ENCODE measurements at regions not wholly inside any gene's neighbourhood (a gene's known extent, or its start where the extent isn't known, plus 50 kb on each side); places are given as distances from the start of the nearest gene placed in this dataset.
"Not testable (repeated sequence)": the region's sequence is repeated elsewhere in the genome, so short reads cannot be mapped to it uniquely, and the experiment has no call there.

GRCh38 chr13:81602241-81602640 is 1261.3 kb upstream of the SPRY2 start:
- no peak for DNase-seq

DNA sequence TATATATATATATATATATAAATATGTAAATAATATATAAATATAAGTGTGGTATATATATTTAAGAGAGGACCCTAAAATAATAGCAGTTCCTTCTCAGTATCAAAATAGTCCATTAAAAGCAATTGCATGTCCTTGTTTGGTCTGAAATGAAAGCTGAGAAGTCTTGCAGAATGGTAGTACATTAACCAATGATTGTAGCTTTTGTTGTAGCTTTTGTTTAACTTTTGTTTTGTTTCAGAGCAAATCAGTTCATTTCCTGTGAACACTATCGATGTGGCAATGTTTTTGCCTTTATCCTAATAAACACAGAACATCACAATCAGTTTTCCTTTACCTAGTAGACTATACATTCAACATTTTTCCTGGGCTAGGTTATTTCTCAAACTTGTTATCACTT is 1256.2 kb upstream of the SPRY2 start:
- no peak for DNase-seq

GRCh38 chr13:81596224-81596753 is 1255.4 kb upstream of the SPRY2 start:
- DNase-seq, result no peak

DNA sequence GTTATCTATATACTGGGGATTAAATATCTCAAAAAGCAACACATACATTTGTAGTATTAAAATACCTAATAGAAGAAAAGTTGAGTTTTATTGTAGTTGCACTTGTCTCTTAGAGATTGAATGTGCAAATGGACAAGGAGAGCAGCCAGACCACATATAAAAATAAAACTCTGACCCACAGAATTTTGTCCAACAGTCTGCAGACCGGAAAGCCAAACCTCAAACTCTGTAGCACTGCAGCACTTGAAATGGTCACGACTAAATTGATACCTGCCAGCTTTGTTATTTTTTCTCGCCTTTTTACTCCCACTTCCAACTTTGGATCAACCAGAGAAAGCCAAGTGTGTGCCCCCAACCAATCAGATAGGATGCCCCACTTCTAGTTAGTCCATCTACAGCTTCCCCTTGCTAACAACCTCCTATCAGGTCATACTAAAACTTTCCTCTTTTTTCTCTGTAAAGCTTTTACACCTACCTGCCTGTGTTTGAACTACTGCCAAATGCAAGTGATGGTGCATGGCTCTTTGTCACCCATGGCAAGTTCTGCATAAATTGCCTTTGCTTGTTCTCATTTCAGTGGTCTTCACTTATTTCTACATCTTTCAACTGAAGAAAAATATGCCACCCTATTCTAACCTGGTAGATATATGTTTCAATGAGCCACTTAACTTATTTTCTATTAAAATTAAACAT is 1250.7 kb upstream of the SPRY2 start:
- DNase-seq, result no peak

DNA sequence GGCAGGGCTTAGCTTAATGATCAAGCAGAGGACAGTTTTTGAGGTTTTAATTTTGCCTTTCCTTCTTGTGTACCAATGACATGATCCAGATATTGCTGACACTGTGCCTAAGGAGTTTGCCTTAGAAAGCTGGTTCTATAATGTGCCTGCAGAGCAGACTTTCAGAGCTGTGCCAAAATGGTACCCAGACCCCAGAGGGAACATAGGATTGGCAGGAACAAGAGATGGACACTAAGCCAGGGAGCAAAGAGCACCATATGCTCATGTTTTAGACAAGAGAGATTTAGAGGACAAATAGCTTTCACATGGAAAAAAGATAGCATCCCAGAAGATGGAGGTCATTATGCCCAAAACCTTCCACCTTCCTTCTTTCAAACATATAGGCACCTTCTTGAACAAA is 1241.5 kb upstream of the SPRY2 start:
- DNase-seq, result no peak

DNA sequence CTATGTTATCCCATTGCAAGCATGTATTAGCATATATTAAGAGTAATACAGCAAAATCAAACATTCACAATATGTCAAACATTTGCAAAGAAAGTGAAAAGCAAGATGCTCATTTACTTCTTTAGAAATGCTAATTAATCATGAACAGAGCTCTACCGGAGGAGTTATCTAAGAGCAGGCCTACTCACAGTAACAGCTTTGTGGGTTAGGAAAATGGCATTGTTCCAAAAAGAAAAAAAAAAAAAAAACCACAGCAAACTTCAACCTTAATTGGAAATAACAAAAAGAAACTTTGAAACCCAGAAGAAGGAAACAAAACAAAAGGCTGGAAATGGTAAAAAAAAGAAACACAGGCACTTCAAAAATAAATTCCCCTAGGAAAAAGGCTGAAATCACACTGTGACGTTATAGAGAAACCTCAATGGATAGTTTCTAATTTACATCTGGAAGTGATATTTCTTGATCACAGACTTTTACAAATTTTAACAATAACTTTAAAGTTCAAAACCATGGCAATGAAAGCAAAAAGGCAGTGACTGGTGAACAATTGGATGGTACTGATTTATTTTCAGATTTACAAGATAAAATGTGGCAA is 1236.8 kb upstream of the SPRY2 start:
- no peak for DNase-seq

DNA sequence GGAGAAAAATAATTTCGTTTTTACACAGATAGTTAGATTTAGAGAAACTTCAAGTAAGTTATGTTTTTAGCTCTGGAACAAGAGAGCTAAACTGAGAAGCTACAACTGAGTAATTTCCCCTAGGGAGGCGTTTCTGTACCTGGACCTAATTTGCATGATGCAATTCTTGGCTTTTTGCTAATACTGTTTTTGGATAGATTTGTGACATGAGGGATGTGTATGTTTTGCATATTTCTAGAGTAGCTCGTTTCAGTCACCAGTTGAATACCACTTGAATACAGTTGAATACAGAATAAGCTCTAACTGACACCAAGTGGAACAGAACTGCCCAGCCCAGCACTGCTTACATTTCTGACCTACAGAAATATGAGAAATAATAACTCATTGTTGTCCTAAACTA is 1227.9 kb upstream of the SPRY2 start:
- no peak for DNase-seq

DNA sequence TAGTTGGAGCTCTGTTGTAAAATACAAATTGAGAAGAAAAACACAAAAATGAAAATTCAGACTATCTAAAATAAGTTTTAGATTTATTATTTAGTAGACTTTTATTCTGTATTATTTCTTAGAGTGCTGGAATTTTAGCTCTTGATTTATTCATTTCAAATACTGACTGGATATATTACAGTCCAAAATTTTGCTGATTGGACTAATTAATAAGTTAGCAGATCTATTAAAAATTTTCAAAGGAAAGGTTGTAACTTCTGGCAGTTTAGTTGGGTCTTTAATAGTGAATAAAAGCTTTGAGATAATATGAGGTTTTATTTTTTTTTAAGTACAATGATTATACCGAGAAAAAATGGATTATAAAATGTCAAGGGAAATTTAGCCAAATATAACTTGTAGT is 1224.9 kb upstream of the SPRY2 start:
- no peak for DNase-seq

DNA sequence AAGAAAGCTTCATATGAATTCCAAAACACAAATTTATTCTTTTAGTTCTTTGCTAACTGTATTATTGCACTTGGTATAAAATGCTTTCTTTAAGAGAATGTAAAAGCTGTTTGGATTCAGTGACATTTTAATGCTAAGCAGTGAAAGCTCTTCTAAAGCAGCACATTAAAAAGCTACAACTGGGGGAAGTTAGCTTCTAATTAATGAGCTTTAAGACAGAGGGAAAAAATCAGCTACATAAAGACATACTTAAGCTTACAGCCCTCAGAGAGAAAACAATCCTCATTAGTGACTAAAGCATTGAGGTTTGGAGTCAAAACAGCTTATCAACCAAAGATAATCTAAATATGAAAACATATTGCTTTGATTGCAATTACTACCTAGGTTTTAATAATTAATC is 1222.2 kb upstream of the SPRY2 start:
- DNase-seq, result no peak

DNA sequence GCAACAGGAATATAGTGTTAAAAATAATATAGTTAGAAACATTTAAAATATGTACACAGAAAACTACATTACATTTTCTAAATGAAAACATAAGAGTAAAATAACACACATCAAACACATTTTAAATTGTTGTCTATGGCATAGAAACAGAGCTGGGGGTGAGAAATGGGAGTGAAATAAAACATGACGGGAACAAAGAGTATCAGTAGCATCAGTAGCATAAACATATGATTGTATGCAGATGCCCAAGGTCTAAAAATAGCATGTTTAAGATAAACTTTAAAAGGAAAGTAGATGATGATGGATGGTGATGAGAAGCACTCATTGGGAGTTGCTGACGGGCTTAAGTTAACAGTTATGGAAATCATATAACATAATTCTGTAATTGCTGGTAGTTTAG is 1221.7 kb upstream of the SPRY2 start:
- DNase-seq, result no peak

- DNase-seq, result no peak
Observed at GRCh38 chr13:81551036-81551435, 1210.1 kb upstream of the SPRY2 start.

DNA sequence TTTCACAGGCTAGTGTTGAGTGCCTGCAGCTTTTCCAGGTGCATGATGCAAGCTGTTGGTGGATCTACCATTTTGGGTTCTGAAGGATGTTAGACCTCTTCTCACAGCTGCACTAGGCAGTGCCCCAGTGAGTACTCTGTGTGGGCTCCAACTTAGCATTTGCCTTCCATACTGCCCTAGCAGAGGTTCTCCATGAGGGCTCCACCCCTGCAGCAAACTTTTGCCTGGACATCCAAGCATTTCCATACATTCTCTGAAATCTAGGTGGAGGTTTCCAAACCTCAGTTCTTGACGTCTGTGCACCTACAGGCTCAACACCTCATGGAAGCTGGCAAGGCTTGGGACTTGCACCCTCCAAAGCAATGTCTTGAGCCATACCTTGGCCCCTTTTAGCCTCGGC is 1205.4 kb upstream of the SPRY2 start:
- DNase-seq, result not testable (repeated sequence)

DNA sequence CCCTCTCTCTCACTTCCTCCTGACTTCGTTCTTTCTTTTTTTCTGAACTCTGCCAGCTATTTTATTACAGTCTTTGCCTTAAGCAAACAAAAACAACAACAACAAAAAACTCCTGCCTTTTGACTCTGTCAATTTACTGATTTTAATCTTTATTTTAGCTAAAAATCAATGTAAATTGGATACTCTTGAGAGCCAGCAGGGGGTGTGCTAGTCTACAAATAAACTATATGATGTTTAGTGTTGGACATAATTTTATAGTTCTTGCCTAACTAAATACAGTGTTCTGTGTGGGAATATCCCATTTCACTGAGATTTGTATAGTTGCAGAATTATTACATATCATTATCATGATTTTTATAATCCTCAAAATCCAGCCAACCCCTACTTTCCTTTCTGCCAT is 1199.9 kb upstream of the SPRY2 start:
- DNase-seq, result peak in 1 of 2 experiments; percentile 7

DNA sequence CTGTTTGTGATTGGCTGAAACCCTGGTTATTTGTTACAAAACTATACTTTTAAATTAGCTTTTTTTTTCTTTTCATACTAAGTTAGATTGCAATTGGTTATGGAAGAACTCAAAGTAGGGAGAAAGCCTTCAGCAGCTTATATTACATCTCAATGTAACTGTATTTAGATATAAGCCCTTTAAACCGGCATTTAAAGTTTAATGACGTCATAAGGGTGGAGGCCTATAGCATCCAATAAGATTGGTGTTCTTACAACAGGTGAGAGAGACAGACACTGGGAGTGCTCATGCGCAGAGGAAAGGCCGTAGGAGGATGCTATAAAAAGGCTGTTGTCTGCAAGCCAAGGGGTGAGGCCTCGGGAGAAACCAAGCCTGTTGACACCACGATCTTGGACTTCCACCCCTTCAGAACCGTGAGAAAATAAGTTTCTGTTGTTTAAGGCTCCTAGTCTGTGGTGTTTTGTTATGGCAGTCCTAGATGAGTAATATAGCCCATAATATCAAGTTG is 1198.8 kb upstream of the SPRY2 start:
- no peak for DNase-seq

- DNase-seq, result no peak
Observed at GRCh38 chr13:81498969-81499368, 1158.0 kb upstream of the SPRY2 start.

GRCh38 chr13:81493144-81493543 is 1152.2 kb upstream of the SPRY2 start:
- DNase-seq, result peak in 1 of 2 experiments; percentile 32

- no peak for DNase-seq
Observed at GRCh38 chr13:81492449-81492848, 1151.5 kb upstream of the SPRY2 start.

- DNase-seq, result no peak
Observed at GRCh38 chr13:81488021-81488420, 1147.1 kb upstream of the SPRY2 start.

GRCh38 chr13:81487151-81487550 is 1146.2 kb upstream of the SPRY2 start:
- peak in 1 of 2 experiments; percentile 68 for DNase-seq

DNA sequence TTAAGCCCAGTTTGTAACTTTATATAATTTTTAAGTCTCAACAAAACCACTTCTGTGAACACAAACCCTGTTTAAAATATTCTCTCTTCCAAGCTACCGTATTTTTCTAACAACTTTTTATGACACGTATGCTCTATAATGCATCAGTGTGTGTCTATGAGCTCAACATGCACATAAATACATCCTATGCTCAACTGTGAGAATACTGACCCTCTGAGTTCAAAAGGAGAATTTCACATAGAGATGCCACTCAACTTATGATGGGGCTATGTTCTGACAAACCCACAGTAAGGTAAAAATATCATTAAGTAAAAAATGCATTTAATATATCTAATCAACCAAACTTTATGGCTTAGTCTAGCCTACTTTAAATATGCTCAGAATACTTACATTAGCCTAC is 1139.7 kb upstream of the SPRY2 start:
- DNase-seq, result no peak

DNA sequence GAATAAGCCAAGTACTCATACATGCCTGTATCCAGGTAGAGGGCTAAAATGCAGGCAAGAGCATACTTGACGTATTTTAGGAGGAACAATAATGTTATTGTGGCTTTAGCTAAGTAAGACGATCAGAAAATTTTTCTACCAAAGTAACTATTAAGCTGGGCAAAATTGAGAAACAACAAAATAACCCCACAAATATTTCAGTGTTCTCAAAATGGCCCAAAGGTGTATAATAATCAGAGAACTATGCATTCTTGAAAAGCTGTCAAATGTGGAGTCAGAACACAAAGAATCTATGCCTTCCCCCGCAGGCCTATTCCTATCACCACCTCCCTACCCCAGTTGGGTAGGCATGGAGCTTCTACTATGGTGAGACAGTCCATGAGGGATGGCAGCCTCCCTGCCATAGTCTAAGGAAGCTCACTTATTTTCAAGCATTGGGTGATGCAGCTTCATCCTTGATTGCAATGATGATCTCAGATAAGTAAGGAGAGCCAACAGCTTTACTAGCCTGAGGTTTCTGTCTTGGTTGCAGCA is 1132.5 kb upstream of the SPRY2 start:
- DNase-seq, result no peak

GRCh38 chr13:81458170-81458569 is 1117.2 kb upstream of the SPRY2 start:
- no peak for DNase-seq

DNA sequence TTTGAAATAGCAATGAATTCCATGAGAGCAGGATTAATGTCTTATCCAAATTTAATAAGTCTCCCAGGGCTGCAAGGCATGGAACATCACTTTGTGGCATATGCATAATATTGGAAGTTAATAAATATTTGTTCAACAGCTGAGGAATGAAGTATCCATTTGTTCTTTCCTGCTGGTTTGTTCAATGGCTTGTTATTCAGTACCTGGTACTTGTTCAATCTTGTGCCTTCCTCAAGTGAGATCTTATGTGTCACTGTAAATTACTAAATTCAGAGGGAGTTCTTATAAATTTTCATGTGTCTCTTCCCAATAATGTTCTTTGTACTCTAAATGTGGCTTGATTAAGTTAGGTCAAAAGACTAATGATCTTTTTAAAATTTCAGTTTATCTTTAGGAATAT is 1105.5 kb upstream of the SPRY2 start:
- no peak for DNase-seq

DNA sequence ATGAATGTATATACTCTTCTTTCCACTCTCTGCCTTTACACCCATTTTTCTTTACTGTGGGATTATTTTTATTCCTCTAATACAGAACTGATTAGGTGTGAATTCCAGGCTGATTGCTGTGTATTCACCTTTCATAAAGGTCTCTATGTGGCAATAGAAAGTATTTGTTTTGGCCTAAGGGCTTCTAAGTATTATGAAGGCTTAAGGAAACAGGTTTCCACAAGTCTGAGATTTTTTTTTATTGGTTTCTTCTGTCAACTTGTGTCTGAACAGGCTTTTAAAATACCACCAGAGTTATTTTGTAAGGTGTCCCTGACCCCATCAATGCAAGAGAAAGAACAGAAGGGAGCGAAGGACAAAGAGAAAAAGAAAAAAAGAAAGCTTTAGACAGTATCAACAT is 1102.0 kb upstream of the SPRY2 start:
- no peak for DNase-seq

Measured in NCI-H524 (cell line).